Upper lobe of left lung (tissue), 4 donors: ENCODE measurements at regions not wholly inside any gene's neighbourhood (a gene's known extent, or its start where the extent isn't known, plus 50 kb on each side); places are given as distances from the start of the nearest gene placed in this dataset.

Source experiments
- CTCF ChIP-seq, 6 experiments: fragments of 450-650 bp in 4 of 6; fragments of 200-600 bp in 2 of 6; sonication (generic) in 2 of 6; IDR thresholded peaks; one replicate each; pipeline ENCODE4 v1.5.1; 2016 to 2019; ENCODE audit warnings: antibody characterized with exemption in 6 of 6
- EP300 ChIP-seq, 4 donors: sonication (generic); formaldehyde crosslinking; IDR thresholded peaks; one replicate each; pipeline ENCODE4 v1.5.1; 2017; ENCODE audit warnings: antibody characterized with exemption in 4 of 4, control low read depth in 2 of 4
- POLR2A ChIP-seq, 4 donors: fragments of 450-650 bp; IDR thresholded peaks; one replicate each; pipeline ENCODE4 v1.5.1; 2016 to 2017; ENCODE audit warnings: antibody characterized with exemption in 4 of 4, mild to moderate bottlenecking in 2 of 4
- POLR2AphosphoS5 ChIP-seq, 2 donors: sonication (generic); formaldehyde crosslinking; IDR thresholded peaks; one replicate each; pipeline ENCODE4 v1.5.1; 2017; ENCODE audit warnings: antibody characterized with exemption in 2 of 2

- no peak for TF ChIP-seq POLR2A (IDR thresholded peaks at IDR 0.05)
- TF ChIP-seq CTCF (IDR thresholded peaks at IDR 0.05) = no peak
- TF ChIP-seq POLR2AphosphoS5 (IDR thresholded peaks at IDR 0.05) = no peak
- TF ChIP-seq EP300 (IDR thresholded peaks at IDR 0.05) = no peak
Observed at GRCh38 chr5:101991486-101991885, 304.6 kb downstream of the SLCO4C1 start.
